ENCODE measurements at regions not wholly inside any gene's neighbourhood (a gene's known extent, or its start where the extent isn't known, plus 50 kb on each side); places are given as distances from the start of the nearest gene placed in this dataset.
A peak's percentile ranks its signal among the peaks of the same experiment; 100 is the strongest.

- in situ Hi-C loops (cut with HindIII; ENCODE audit: extremely low pct_ligation_motif_present, low pct_unique_long_range_greater_than_20kb) (no loop called here), intact Hi-C loops (cut with micrococcal nuclease; ENCODE audit: unreplicated experiment) (no loop called here)
- H2AFZ ChIP-seq (ENCODE audit: low read length), result no peak overlapping the region
- TF ChIP-seq ZFP1 (CRISPR knock-in tag; IDR thresholded peaks at IDR 0.05) (peak; percentile 98), ZNF20 (CRISPR knock-in tag; IDR thresholded peaks at IDR 0.05) (no peak)
- H3K27me3 ChIP-seq (ENCODE audit: control insufficient read depth in 1 of 2, insufficient read depth in 2 of 2, low read length in 2 of 2), result peaks cover under 1 to 2% of the 10 kb centered on the region in 2 experiments; a peak in 2 of 5 replicates
- ChIA-PET POLR2A (no interaction called here), CTCF (ENCODE audit: low intra/inter-chr PET ratio, low total read pairs) (no interaction called here)
- H4K20me1 ChIP-seq (ENCODE audit: insufficient read depth, low read length), result no peaks in the 10 kb centered on the region
- BruUV-seq (replicated peaks), result no TSS peak
- H3K4me3 ChIP-seq (replicated peaks in 1 of 3; ENCODE audit: insufficient read depth in 1 of 3, low read depth in 2 of 3, low read length in 3 of 3), result no peak overlapping the region
- no peak for FAIRE-seq
- H3K36me3 ChIP-seq (replicated peaks in 1 of 2; ENCODE audit: control insufficient read depth in 1 of 2, insufficient read depth in 2 of 2, low read length in 2 of 2), result no peaks in the 10 kb centered on the region; a peak in 1 of 5 replicates
- H3K4me1 ChIP-seq (ENCODE audit: insufficient read depth, low read length), result no peaks in the 10 kb centered on the region
- no peak overlapping the region for H3K4me2 ChIP-seq (ENCODE audit: low read depth, low read length)
- 37% methylated on average over 3 of the region's 3 CpGs for WGBS (ENCODE audit: low lambda C conversion rate)
- H3K9me3 ChIP-seq (ENCODE audit: low read length), result peaks cover 16% of the 10 kb centered on the region
- no peaks in the 10 kb centered on the region for H3K79me2 ChIP-seq (ENCODE audit: insufficient read depth, low read length)
- no peak overlapping the region for H3K27ac ChIP-seq (ENCODE audit: extremely low read length, insufficient read depth, low read length)
- DNase-seq (ENCODE audit: low spot score), result no peak
- no peak for ATAC-seq
- no peak overlapping the region for H3K9ac ChIP-seq (ENCODE audit: insufficient read depth, low read depth, low read length)
These were observed 1155.3 kb downstream of the BRD1 start for GRCh38 chr22:48672387-48672786.

DNA sequence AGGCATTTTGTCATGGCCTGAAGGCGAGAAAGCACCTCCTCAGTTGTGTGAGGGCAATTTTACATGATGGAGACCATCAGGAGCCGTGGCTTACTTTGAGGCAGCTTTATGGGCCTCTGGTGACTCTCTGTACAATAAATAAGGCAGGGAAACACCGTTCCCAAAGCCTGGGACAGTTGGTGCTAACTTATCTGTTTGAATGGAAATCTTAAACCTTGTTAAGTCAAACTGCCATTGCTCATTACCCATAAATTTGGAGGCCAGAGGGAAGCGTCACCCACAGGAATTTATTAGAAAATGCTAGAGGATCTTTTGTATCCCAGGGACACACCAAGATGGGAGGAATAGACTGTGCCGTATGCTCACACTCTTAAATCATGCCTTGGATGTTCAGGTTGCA lies 1156.9 kb downstream of the BRD1 start:
- DNase-seq (ENCODE audit: low spot score) (no peak), ATAC-seq (no peak), FAIRE-seq (no peak)
- Histone ChIP-seq H3K79me2 (ENCODE audit: insufficient read depth, low read length) (no peaks in the 10 kb centered on the region), H3K9ac (ENCODE audit: insufficient read depth, low read depth, low read length) (no peak overlapping the region), H3K4me1 (ENCODE audit: insufficient read depth, low read length) (no peaks in the 10 kb centered on the region), H3K4me3 (replicated peaks in 1 of 3; ENCODE audit: insufficient read depth in 1 of 3, low read depth in 2 of 3, low read length in 3 of 3) (no peak overlapping the region), H2AFZ (ENCODE audit: low read length) (no peak overlapping the region), H3K9me3 (ENCODE audit: low read length) (peaks cover 16% of the 10 kb centered on the region), H3K4me2 (ENCODE audit: low read depth, low read length) (no peak overlapping the region), H4K20me1 (ENCODE audit: insufficient read depth, low read length) (no peaks in the 10 kb centered on the region), H3K27me3 (ENCODE audit: control insufficient read depth in 1 of 2, insufficient read depth in 2 of 2, low read length in 2 of 2) (peaks cover 0 to 3% of the 10 kb centered on the region in 2 experiments; a peak in 1 of 5 replicates), H3K27ac (ENCODE audit: extremely low read length, insufficient read depth, low read length) (no peak overlapping the region), H3K36me3 (replicated peaks in 1 of 2; ENCODE audit: control insufficient read depth in 1 of 2, insufficient read depth in 2 of 2, low read length in 2 of 2) (no peaks in the 10 kb centered on the region; a peak in 1 of 5 replicates)
- POLR2A ChIA-PET, result no interaction called here
- no TSS peak for BruUV-seq (replicated peaks)
- CTCF ChIA-PET (ENCODE audit: low intra/inter-chr PET ratio, low total read pairs), result no interaction called here
- in situ Hi-C loops (cut with HindIII; ENCODE audit: extremely low pct_ligation_motif_present, low pct_unique_long_range_greater_than_20kb) (no loop called here), intact Hi-C loops (cut with micrococcal nuclease; ENCODE audit: unreplicated experiment) (no loop called here)
- 59% methylated on average over 4 of the region's 5 CpGs for WGBS (ENCODE audit: low lambda C conversion rate)
- TF ChIP-seq CHCHD3 (CRISPR knock-in tag; IDR thresholded peaks at IDR 0.05) (no peak), ZBTB33 (CRISPR knock-in tag; IDR thresholded peaks at IDR 0.05) (no peak), SP4 (CRISPR knock-in tag; IDR thresholded peaks at IDR 0.05) (no peak), CHD2 (IDR thresholded peaks at IDR 0.05; ENCODE audit: low read depth, low read length) (no peak), DNMT1 (CRISPR knock-in tag; IDR thresholded peaks at IDR 0.05) (no peak), ZKSCAN8 (CRISPR knock-in tag; IDR thresholded peaks at IDR 0.05; ENCODE audit: borderline replicate concordance) (no peak), NR1H2 (CRISPR knock-in tag; IDR thresholded peaks at IDR 0.05; ENCODE audit: borderline replicate concordance, low read depth) (no peak), GATAD2A (CRISPR knock-in tag; IDR thresholded peaks at IDR 0.05) (no peak), ZZZ3 (CRISPR knock-in tag; IDR thresholded peaks at IDR 0.05; ENCODE audit: borderline replicate concordance) (no peak)
- TF ChIP-seq, protein P1, sequence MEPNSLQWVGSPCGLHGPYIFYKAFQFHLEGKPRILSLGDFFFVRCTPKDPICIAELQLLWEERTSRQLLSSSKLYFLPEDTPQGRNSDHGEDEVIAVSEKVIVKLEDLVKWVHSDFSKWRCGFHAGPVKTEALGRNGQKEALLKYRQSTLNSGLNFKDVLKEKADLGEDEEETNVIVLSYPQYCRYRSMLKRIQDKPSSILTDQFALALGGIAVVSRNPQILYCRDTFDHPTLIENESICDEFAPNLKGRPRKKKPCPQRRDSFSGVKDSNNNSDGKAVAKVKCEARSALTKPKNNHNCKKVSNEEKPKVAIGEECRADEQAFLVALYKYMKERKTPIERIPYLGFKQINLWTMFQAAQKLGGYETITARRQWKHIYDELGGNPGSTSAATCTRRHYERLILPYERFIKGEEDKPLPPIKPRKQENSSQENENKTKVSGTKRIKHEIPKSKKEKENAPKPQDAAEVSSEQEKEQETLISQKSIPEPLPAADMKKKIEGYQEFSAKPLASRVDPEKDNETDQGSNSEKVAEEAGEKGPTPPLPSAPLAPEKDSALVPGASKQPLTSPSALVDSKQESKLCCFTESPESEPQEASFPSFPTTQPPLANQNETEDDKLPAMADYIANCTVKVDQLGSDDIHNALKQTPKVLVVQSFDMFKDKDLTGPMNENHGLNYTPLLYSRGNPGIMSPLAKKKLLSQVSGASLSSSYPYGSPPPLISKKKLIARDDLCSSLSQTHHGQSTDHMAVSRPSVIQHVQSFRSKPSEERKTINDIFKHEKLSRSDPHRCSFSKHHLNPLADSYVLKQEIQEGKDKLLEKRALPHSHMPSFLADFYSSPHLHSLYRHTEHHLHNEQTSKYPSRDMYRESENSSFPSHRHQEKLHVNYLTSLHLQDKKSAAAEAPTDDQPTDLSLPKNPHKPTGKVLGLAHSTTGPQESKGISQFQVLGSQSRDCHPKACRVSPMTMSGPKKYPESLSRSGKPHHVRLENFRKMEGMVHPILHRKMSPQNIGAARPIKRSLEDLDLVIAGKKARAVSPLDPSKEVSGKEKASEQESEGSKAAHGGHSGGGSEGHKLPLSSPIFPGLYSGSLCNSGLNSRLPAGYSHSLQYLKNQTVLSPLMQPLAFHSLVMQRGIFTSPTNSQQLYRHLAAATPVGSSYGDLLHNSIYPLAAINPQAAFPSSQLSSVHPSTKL (CRISPR knock-in tag; IDR thresholded peaks at IDR 0.05), result no peak

All from HepG2 (cell line).